AG04450 (cell line): ENCODE measurements at regions not wholly inside any gene's neighbourhood (a gene's known extent, or its start where the extent isn't known, plus 50 kb on each side); places are given as distances from the start of the nearest gene placed in this dataset.

Source experiments
- CTCF ChIA-PET: fragments of 300-600, 350-600 bp; formaldehyde crosslinking; extraction: SDS; loops from one replicate; lab custom pipeline; 2022; ENCODE audit warnings: antibody characterized with exemption, inconsistent platforms; lab: Charles Lee
- POLR2A ChIA-PET: fragments of 350-600 bp; formaldehyde crosslinking; extraction: SDS; loops from one replicate; lab custom pipeline; 2021; ENCODE audit warnings: antibody characterized with exemption, inconsistent platforms; lab: Yijun Ruan, JAX
- DNase-seq: peaks from one replicate; pipeline ENCODE4 v3.0.0-alpha.2; 2011; ENCODE audit warnings: low read depth, low spot score
- H3K27ac ChIP-seq: one replicate; pipeline ENCODE4 v1.5.1; 2012; ENCODE audit warnings: low read depth, low read length, control low read depth
- H3K27me3 ChIP-seq: one replicate; pipeline ENCODE4 v1.6.0; 2012; ENCODE audit warnings: low read length; ENCODE audit not compliant: control insufficient read depth, insufficient read depth
- H3K4me3 ChIP-seq: 2 replicates; pipeline ENCODE4 v1.5.1; 2011; ENCODE audit warnings: mild to moderate bottlenecking, low read depth, low read length, control low read depth
- H3K9me3 ChIP-seq: 2 replicates; pipeline ENCODE4 v1.5.1; 2012; ENCODE audit warnings: low read length; ENCODE audit not compliant: control insufficient read depth, insufficient read depth
- CTCF ChIP-seq: IDR thresholded peaks from 2 replicates; pipeline ENCODE4 v1.5.1; 2011; ENCODE audit warnings: low read depth, low read length, control low read depth, inconsistent platforms

GRCh38 chr12:23352670-23353069 lies 596.8 kb downstream of the SOX5 start:
- TF ChIP-seq CTCF, result no peak
- no peak for DNase-seq
- Histone ChIP-seq H3K27me3 (no peaks in the 10 kb centered on the region), H3K9me3 (no peaks in the 10 kb centered on the region), H3K4me3 (no peak overlapping the region), H3K27ac (no peak overlapping the region)
- ChIA-PET POLR2A (no interaction called here), CTCF (no interaction called here)

GRCh38 chr12:23354800-23355199 lies 594.7 kb downstream of the SOX5 start:
- no peak overlapping the region for H3K27ac ChIP-seq
- TF ChIP-seq CTCF, result no peak
- POLR2A ChIA-PET, result no interaction called here
- H3K4me3 ChIP-seq, result no peak overlapping the region
- CTCF ChIA-PET, result no interaction called here
- no peaks in the 10 kb centered on the region for H3K27me3 ChIP-seq
- no peaks in the 10 kb centered on the region for H3K9me3 ChIP-seq
- DNase-seq, result no peak

- Histone ChIP-seq H3K27ac (no peak overlapping the region), H3K27me3 (no peaks in the 10 kb centered on the region), H3K9me3 (no peaks in the 10 kb centered on the region), H3K4me3 (no peak overlapping the region)
- CTCF ChIA-PET, result no interaction called here
- POLR2A ChIA-PET, result no interaction called here
- TF ChIP-seq CTCF, result no peak
- no peak for DNase-seq
Measured at GRCh38 chr12:23356440-23356839, 593.0 kb downstream of the SOX5 start.

DNA sequence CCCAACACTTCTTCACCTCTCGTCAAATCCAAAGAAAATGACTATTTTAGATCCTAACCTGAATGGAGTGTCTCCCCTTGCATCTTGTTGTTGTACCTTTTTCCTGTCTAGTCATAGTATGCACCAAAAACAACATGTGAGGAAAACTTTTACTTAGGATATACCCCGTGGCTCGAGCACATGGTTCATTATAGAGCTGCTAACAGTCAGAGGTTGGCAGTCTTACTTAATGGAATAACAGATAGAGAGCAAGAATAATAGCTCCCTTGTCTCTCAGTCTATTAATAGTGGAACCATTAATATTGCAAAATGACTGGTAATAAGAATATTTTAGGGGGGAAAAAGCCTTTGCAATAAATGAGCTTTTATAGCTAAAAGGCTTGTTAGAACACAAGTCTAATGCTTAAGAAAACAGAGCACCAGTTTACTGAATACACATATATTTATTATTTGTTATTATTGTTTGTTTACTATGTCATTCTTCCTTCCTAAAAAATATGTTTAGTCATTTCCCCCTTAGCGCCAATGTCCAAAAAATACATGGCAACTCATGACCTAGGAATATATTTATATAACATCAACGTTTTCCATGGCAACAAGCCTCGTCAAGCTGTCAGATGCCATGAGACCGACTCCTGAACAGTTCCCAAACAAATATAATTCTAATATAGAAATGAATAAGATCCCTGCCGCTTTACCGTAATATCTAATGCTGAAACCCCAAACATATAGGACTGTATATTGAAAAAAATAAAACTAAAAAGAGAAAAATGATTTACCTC lies 592.4 kb downstream of the SOX5 start:
- Histone ChIP-seq H3K4me3 (no peak overlapping the region), H3K27ac (no peak overlapping the region), H3K9me3 (no peaks in the 10 kb centered on the region), H3K27me3 (no peaks in the 10 kb centered on the region)
- no peak for TF ChIP-seq CTCF
- POLR2A ChIA-PET, result no interaction called here
- CTCF ChIA-PET, result no interaction called here
- no peak for DNase-seq

GRCh38 chr12:23359975-23360701 lies 589.3 kb downstream of the SOX5 start:
- no peaks in the 10 kb centered on the region for H3K9me3 ChIP-seq
- no peak for TF ChIP-seq CTCF
- POLR2A ChIA-PET, result no interaction called here
- DNase-seq, result no peak
- no peak overlapping the region for H3K27ac ChIP-seq
- H3K4me3 ChIP-seq, result no peak overlapping the region
- CTCF ChIA-PET, result no interaction called here
- no peaks in the 10 kb centered on the region for H3K27me3 ChIP-seq
